Fibroblast of lung (primary cell): ENCODE measurements at regions not wholly inside any gene's neighbourhood (a gene's known extent, or its start where the extent isn't known, plus 50 kb on each side); places are given as distances from the start of the nearest gene placed in this dataset.
A peak's percentile ranks its signal among the peaks of the same experiment; 100 is the strongest.

Experiments used
- DNase-seq, 2 donors: peaks; one replicate each; pipeline versions ENCODE4 v3.0.0 to v3.0.0-alpha.2; 2010; ENCODE audit warnings: low read depth in 2 of 2
- H2AFZ ChIP-seq: 2 replicates; pipeline ENCODE4 v1.5.1; 2012; ENCODE audit warnings: low read length, control low read depth, inconsistent platforms
- H3K27ac ChIP-seq: 2 replicates; pipeline ENCODE4 v1.5.1; 2011; ENCODE audit warnings: low read length, control low read depth; ENCODE audit not compliant: insufficient read depth
- H3K27me3 ChIP-seq: 2 replicates; pipeline ENCODE4 v1.5.1; 2011; ENCODE audit warnings: mild to moderate bottlenecking, low read length; ENCODE audit not compliant: control insufficient read depth, insufficient read depth
- H3K36me3 ChIP-seq: 2 replicates; pipeline ENCODE4 v1.5.1; 2011; ENCODE audit warnings: low read length; ENCODE audit not compliant: control insufficient read depth, insufficient read depth
- H3K4me1 ChIP-seq: 2 replicates; pipeline ENCODE4 v1.5.1; 2011; ENCODE audit warnings: low read length; ENCODE audit not compliant: control insufficient read depth, insufficient read depth; ENCODE audit errors: extremely low read depth
- H3K4me2 ChIP-seq: 2 replicates; pipeline ENCODE4 v1.5.1; 2011; ENCODE audit warnings: low read length, control low read depth; ENCODE audit not compliant: insufficient read depth; ENCODE audit errors: extremely low read depth
- H3K4me3 ChIP-seq, 4 experiments: fragments of 200-600 bp in 1 of 4; sonication (generic) in 1 of 4; replicated peaks in 1 of 4; 2 replicates each; pipeline ENCODE4 v1.5.1; 2011 to 2016; ENCODE audit warnings: low read length in 4 of 4, low read depth in 3 of 4, mild to moderate bottlenecking in 3 of 4, control low read depth in 2 of 4, inconsistent platforms in 1 of 4, mixed read lengths in 1 of 4; ENCODE audit not compliant: insufficient read depth in 1 of 4; ENCODE audit errors: control extremely low read depth in 1 of 4
- H3K79me2 ChIP-seq: 2 replicates; pipeline ENCODE4 v1.5.1; 2012; ENCODE audit warnings: mild to moderate bottlenecking, low read length, inconsistent platforms; ENCODE audit not compliant: control insufficient read depth, insufficient read depth
- H3K9ac ChIP-seq: 2 replicates; pipeline ENCODE4 v1.5.1; 2011; ENCODE audit warnings: mild to moderate bottlenecking, low read length, control low read depth; ENCODE audit not compliant: insufficient read depth
- H3K9me3 ChIP-seq: 2 replicates; pipeline ENCODE4 v1.5.1; 2012; ENCODE audit warnings: low read depth, low read length; ENCODE audit not compliant: control insufficient read depth, insufficient read depth
- H4K20me1 ChIP-seq: 2 replicates; pipeline ENCODE4 v1.5.1; 2011; ENCODE audit warnings: low read length; ENCODE audit not compliant: control insufficient read depth, insufficient read depth; ENCODE audit errors: extremely low read depth
- EZH2 ChIP-seq: IDR thresholded peaks from 2 replicates; pipeline ENCODE4 v1.5.1; 2012; ENCODE audit warnings: low read length, control low read depth, mild to moderate bottlenecking; ENCODE audit errors: missing control alignments
- TF ChIP-seq, protein P1 (sequence below), 2 donors: IDR thresholded peaks in 1 of 2; conservative IDR thresholded peaks in 1 of 2; 1 replicate in 1 of 2; 2 replicates in 1 of 2; pipeline ENCODE4 v1.5.1; 2011 to 2012; ENCODE audit warnings: low read length in 2 of 2, control low read depth in 1 of 2, inconsistent platforms in 1 of 2, low read depth in 1 of 2, mild to moderate bottlenecking in 1 of 2

GRCh38 chr6:139763468-139764210, 389.2 kb upstream of the CITED2 start:
- H3K27me3 ChIP-seq: no peaks in the 10 kb centered on the region
- H3K27ac ChIP-seq: peak overlapping the region; percentile 76
- H4K20me1 ChIP-seq: no peaks in the 10 kb centered on the region
- H3K4me1 ChIP-seq: peaks cover 13% of the 10 kb centered on the region
- no peaks in the 10 kb centered on the region for H3K36me3 ChIP-seq
- no peak overlapping the region for H2AFZ ChIP-seq
- H3K9ac ChIP-seq: no peak overlapping the region
- H3K9me3 ChIP-seq: no peaks in the 10 kb centered on the region
- TF ChIP-seq, protein P1, sequence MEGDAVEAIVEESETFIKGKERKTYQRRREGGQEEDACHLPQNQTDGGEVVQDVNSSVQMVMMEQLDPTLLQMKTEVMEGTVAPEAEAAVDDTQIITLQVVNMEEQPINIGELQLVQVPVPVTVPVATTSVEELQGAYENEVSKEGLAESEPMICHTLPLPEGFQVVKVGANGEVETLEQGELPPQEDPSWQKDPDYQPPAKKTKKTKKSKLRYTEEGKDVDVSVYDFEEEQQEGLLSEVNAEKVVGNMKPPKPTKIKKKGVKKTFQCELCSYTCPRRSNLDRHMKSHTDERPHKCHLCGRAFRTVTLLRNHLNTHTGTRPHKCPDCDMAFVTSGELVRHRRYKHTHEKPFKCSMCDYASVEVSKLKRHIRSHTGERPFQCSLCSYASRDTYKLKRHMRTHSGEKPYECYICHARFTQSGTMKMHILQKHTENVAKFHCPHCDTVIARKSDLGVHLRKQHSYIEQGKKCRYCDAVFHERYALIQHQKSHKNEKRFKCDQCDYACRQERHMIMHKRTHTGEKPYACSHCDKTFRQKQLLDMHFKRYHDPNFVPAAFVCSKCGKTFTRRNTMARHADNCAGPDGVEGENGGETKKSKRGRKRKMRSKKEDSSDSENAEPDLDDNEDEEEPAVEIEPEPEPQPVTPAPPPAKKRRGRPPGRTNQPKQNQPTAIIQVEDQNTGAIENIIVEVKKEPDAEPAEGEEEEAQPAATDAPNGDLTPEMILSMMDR (conservative IDR thresholded peaks at IDR 0.05 in 1 of 2, IDR thresholded peaks at IDR 0.05 in 1 of 2; ENCODE audit: low read depth in 1 of 2, low read length in 2 of 2): no peak
- no peak for TF ChIP-seq EZH2
- H3K4me2 ChIP-seq: no peak overlapping the region
- no peaks in the 10 kb centered on the region for H3K79me2 ChIP-seq
- no peak overlapping the region for H3K4me3 ChIP-seq
- DNase-seq: peak in 1 of 2 donors; percentile 40

DNA sequence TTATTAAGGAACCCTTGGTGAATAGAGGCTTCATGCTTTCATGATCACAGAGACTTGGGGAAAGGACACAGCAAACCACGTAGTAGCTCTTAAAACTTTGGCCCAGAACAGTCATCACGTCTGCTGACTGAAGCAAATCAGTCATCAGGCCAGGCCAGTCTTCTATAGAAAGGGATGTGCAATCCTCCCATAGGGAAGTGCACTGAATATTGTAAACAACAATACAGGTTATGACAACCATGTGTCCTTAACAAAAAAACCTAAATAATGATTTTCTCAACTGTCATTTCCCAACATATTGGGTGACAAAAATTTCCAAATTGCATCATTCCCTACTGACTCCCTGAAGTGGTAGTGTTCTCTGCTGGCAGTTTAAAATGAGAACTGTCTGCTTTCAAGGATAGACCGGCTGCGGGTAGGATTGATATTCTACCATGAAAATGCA, 388.2 kb upstream of the CITED2 start:
- no peak overlapping the region for H3K4me3 ChIP-seq
- H3K36me3 ChIP-seq: no peaks in the 10 kb centered on the region
- peak in 1 of 2 donors; percentile 68 for DNase-seq
- no peaks in the 10 kb centered on the region for H3K27me3 ChIP-seq
- H3K9ac ChIP-seq: no peak overlapping the region
- no peaks in the 10 kb centered on the region for H3K79me2 ChIP-seq
- TF ChIP-seq EZH2: no peak
- TF ChIP-seq, protein P1 (conservative IDR thresholded peaks at IDR 0.05 in 1 of 2, IDR thresholded peaks at IDR 0.05 in 1 of 2; ENCODE audit: low read depth in 1 of 2, low read length in 2 of 2): no peak
- no peak overlapping the region for H3K27ac ChIP-seq
- no peak overlapping the region for H3K4me2 ChIP-seq
- no peaks in the 10 kb centered on the region for H3K9me3 ChIP-seq
- H3K4me1 ChIP-seq: peaks cover 10% of the 10 kb centered on the region
- H4K20me1 ChIP-seq: no peaks in the 10 kb centered on the region
- no peak overlapping the region for H2AFZ ChIP-seq

DNA sequence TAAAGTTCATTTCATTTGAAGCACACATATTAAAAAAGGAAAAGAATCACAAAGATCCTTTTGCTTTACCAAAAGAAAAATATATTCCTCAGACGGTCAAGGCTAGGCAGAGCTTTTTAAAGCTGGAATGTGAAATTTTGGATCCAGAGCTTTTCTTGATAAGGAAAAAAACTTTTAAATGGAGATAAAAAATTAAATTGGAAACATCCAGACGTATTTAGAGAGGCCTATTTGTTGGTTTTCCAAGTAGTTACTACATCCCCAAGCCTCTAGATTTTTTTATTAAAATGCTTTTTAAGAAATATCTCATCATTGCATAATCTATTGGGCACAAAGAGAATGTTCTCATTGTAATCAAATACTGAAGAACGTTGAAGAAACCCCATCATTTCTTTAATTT, 385.7 kb upstream of the CITED2 start:
- Histone ChIP-seq H3K4me2 (no peak overlapping the region), H3K27ac (no peak overlapping the region), H3K4me3 (no peak overlapping the region), H3K27me3 (no peaks in the 10 kb centered on the region), H3K36me3 (no peaks in the 10 kb centered on the region), H3K9me3 (no peaks in the 10 kb centered on the region), H3K9ac (no peak overlapping the region), H3K79me2 (no peaks in the 10 kb centered on the region), H3K4me1 (peaks cover 13% of the 10 kb centered on the region), H2AFZ (no peak overlapping the region), H4K20me1 (no peaks in the 10 kb centered on the region)
- DNase-seq: no peak
- no peak for TF ChIP-seq EZH2
- TF ChIP-seq, protein P1 (conservative IDR thresholded peaks at IDR 0.05 in 1 of 2, IDR thresholded peaks at IDR 0.05 in 1 of 2; ENCODE audit: low read depth in 1 of 2, low read length in 2 of 2): no peak
